CD14-positive monocyte (primary cell): ENCODE measurements at regions not wholly inside any gene's neighbourhood (a gene's known extent, or its start where the extent isn't known, plus 50 kb on each side); places are given as distances from the start of the nearest gene placed in this dataset.
"Not testable (repeated sequence)": the region's sequence is repeated elsewhere in the genome, so short reads cannot be mapped to it uniquely, and the experiment has no call there.

ENCODE experiments used
- DNase-seq, 3 donors: peaks; one replicate each; pipeline ENCODE4 v3.0.0-alpha.2; 2011 to 2022
- H2AFZ ChIP-seq: 2 replicates; pipeline ENCODE4 v1.6.0; 2012; ENCODE audit warnings: mild to moderate bottlenecking, low read depth, low read length, inconsistent platforms; ENCODE audit not compliant: insufficient read depth, poor library complexity, severe bottlenecking
- H3K27ac ChIP-seq, 2 donors: 1 replicate in 1 of 2; 2 replicates in 1 of 2; pipeline ENCODE4 v1.5.1; 2012 to 2013; ENCODE audit warnings: low read length in 2 of 2, control low read depth in 1 of 2, inconsistent platforms in 1 of 2, low read depth in 1 of 2, mild to moderate bottlenecking in 1 of 2
- H3K27me3 ChIP-seq, 2 donors: one replicate each; pipeline versions ENCODE4 v1.6.0 to v1.6.1; 2011 to 2013; ENCODE audit warnings: low read length in 2 of 2; ENCODE audit not compliant: control insufficient read depth in 2 of 2, insufficient read depth in 2 of 2
- H3K36me3 ChIP-seq, 2 donors: replicated peaks in 1 of 2; 1 replicate in 1 of 2; 2 replicates in 1 of 2; pipeline versions ENCODE4 v1.5.1 to v1.6.1; 2012 to 2013; ENCODE audit warnings: low read length in 2 of 2, control low read depth in 1 of 2, inconsistent platforms in 1 of 2, mild to moderate bottlenecking in 1 of 2; ENCODE audit not compliant: insufficient read depth in 2 of 2, control insufficient read depth in 1 of 2
- H3K4me1 ChIP-seq, 2 donors: 1 replicate in 1 of 2; 2 replicates in 1 of 2; pipeline versions ENCODE4 v1.5.1 to v1.6.1; 2012 to 2013; ENCODE audit warnings: low read length in 2 of 2, control low read depth in 1 of 2, inconsistent platforms in 1 of 2, mild to moderate bottlenecking in 1 of 2, moderate library complexity in 1 of 2; ENCODE audit not compliant: insufficient read depth in 2 of 2, control insufficient read depth in 1 of 2
- H3K4me2 ChIP-seq: replicated peaks from 2 replicates; pipeline ENCODE3; 2012; ENCODE audit warnings: low read length, moderate library complexity, mild to moderate bottlenecking; ENCODE audit not compliant: poor library complexity, severe bottlenecking; ENCODE audit errors: extremely low read depth
- H3K4me3 ChIP-seq, 3 experiments: fragments of 200-600 bp in 1 of 3; sonication (generic) in 1 of 3; replicated peaks in 1 of 3; 1 replicate in 2 of 3; 2 replicates in 1 of 3; pipeline ENCODE4 v1.5.1; 2011 to 2013; ENCODE audit warnings: low read length in 3 of 3, mild to moderate bottlenecking in 3 of 3, control low read depth in 2 of 3, low read depth in 2 of 3, inconsistent platforms in 1 of 3, moderate library complexity in 1 of 3
- H3K79me2 ChIP-seq: 2 replicates; pipeline ENCODE4 v1.6.0; 2012; ENCODE audit warnings: mild to moderate bottlenecking, control low read depth, inconsistent platforms, low read length, moderate library complexity; ENCODE audit not compliant: insufficient read depth
- H3K9ac ChIP-seq: 2 replicates; pipeline ENCODE4 v1.6.0; 2017; ENCODE audit warnings: low read length, mild to moderate bottlenecking; ENCODE audit not compliant: insufficient read depth, poor library complexity, severe bottlenecking
- H3K9me3 ChIP-seq, 2 donors: replicated peaks in 1 of 2; 1 replicate in 1 of 2; 2 replicates in 1 of 2; pipeline versions ENCODE4 v1.5.1 to v1.6.1; 2012 to 2013; ENCODE audit warnings: low read length in 2 of 2, control low read depth in 1 of 2; ENCODE audit not compliant: control insufficient read depth in 1 of 2, insufficient read depth in 1 of 2
- H4K20me1 ChIP-seq: 2 replicates; pipeline ENCODE4 v1.6.0; 2012; ENCODE audit warnings: mild to moderate bottlenecking, low read length, control low read depth, moderate library complexity; ENCODE audit not compliant: insufficient read depth
- H3K27ac Mint-ChIP-seq, 7 donors: one replicate each; pipeline ENCODE4 v1.8.0; 2020; ENCODE audit warnings: mild to moderate bottlenecking in 7 of 7, mixed read lengths in 7 of 7, moderate library complexity in 6 of 7, inconsistent platforms in 2 of 7
- H3K27me3 Mint-ChIP-seq, 3 donors: one replicate each; pipeline ENCODE4 v1.8.0; 2021 to 2022; ENCODE audit warnings: low read depth in 3 of 3, mild to moderate bottlenecking in 3 of 3, mixed read lengths in 3 of 3, moderate library complexity in 3 of 3, inconsistent platforms in 1 of 3
- H3K36me3 Mint-ChIP-seq, 2 donors: one replicate each; pipeline ENCODE4 v1.8.0; 2020; ENCODE audit warnings: mixed read lengths in 2 of 2, inconsistent platforms in 1 of 2, mild to moderate bottlenecking in 1 of 2
- H3K4me1 Mint-ChIP-seq: one replicate; pipeline ENCODE4 v1.8.0; 2020; ENCODE audit warnings: mild to moderate bottlenecking, mixed read lengths
- H3K4me3 Mint-ChIP-seq, 2 donors: one replicate each; pipeline ENCODE4 v1.8.0; 2020; ENCODE audit warnings: mild to moderate bottlenecking in 2 of 2, mixed read lengths in 2 of 2, moderate library complexity in 1 of 2
- H3K9me3 Mint-ChIP-seq, 7 donors: one replicate each; pipeline ENCODE4 v1.8.0; 2020 to 2022; ENCODE audit warnings: mixed read lengths in 7 of 7, mild to moderate bottlenecking in 6 of 7, moderate library complexity in 6 of 7, inconsistent platforms in 2 of 7
- CTCF ChIP-seq: fragments of 200-600 bp; IDR thresholded peaks from one replicate; pipeline ENCODE4 v1.8.0; 2022; ENCODE audit warnings: antibody characterized with exemption, mild to moderate bottlenecking
- WGBS: methylation state at CpG from one replicate; pipeline ENCODE4 v1.1.5; 2013; ENCODE audit warnings: missing lambda C conversion rate; ENCODE audit not compliant: insufficient coverage; 5-methylcytosine and 5-hydroxymethylcytosine counted together
- intact Hi-C, 2 donors: fragments of 100-400 bp; cut with micrococcal nuclease; formaldehyde crosslinking; loops; one replicate each; pipeline versions ENCODE4 v1.15.0 to v1.15.1; 2023

GRCh38 chr12:66755727-66756395, 77.0 kb upstream of the GRIP1 start:
- Histone ChIP-seq H3K36me3 (no peaks in the 10 kb centered on the region), H3K27me3 (no peaks in the 10 kb centered on the region), H2AFZ (no peak overlapping the region), H3K79me2 (no peaks in the 10 kb centered on the region), H3K4me3 (no peak overlapping the region), H3K4me1 (no peaks in the 10 kb centered on the region), H3K9ac (no peak overlapping the region), H4K20me1 (no peaks in the 10 kb centered on the region), H3K9me3 (peaks cover 0 to 7% of the 10 kb centered on the region in 2 donors), H3K27ac (no peak overlapping the region), H3K4me2 (no peak overlapping the region)
- H3K27ac Mint-ChIP-seq = no peak overlapping the region
- H3K27me3 Mint-ChIP-seq = peaks cover 0 to 3% (median 2%) of the 10 kb centered on the region in 3 donors
- 100% methylated on average over 1 of the region's 2 CpGs for WGBS
- H3K4me1 Mint-ChIP-seq = peaks cover 7% of the 10 kb centered on the region
- DNase-seq = no peak
- intact Hi-C loops = no loop called here
- no peak for TF ChIP-seq CTCF
- no peak overlapping the region for H3K4me3 Mint-ChIP-seq
- no peaks in the 10 kb centered on the region for H3K36me3 Mint-ChIP-seq
- H3K9me3 Mint-ChIP-seq = peaks cover 8 to 19% (median 13%) of the 10 kb centered on the region in 7 donors

DNA sequence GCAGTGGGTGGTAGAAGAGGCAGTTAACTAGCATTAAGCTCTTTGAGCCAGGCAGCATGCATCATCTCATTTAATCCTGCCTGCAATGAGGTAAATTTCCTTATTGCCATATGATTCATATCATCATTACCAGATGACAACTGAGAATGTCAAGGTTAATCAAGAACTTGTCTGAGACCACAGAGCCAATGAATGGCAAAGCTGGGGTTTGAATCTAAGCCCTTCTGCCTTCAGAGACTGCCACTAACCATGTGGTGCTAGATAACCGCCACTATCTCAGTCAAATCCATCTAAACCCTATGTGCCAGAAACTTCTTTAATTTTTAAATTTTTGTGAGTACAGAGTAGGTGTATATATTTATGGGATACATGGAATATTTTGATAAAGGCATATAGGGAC, 77.8 kb upstream of the GRIP1 start:
- no peak overlapping the region for H3K4me2 ChIP-seq
- no peak for DNase-seq
- no peaks in the 10 kb centered on the region for H3K79me2 ChIP-seq
- Mint-ChIP-seq H3K36me3 (no peaks in the 10 kb centered on the region), H3K4me1 (peaks cover 7% of the 10 kb centered on the region), H3K27me3 (peaks cover 0 to 1% (median 0%) of the 10 kb centered on the region in 3 donors), H3K9me3 (peaks cover 8 to 24% (median 14%) of the 10 kb centered on the region in 7 donors), H3K27ac (no peak overlapping the region), H3K4me3 (no peak overlapping the region)
- no peaks in the 10 kb centered on the region for H3K36me3 ChIP-seq
- H3K27me3 ChIP-seq = no peaks in the 10 kb centered on the region
- intact Hi-C loops = no loop called here
- no peak overlapping the region for H3K4me3 ChIP-seq
- peaks cover 0 to 7% of the 10 kb centered on the region in 2 donors for H3K9me3 ChIP-seq
- H4K20me1 ChIP-seq = no peaks in the 10 kb centered on the region
- no peaks in the 10 kb centered on the region for H3K4me1 ChIP-seq
- WGBS = no CpG with 5 or more reads among the region's 1 CpG
- no peak overlapping the region for H3K9ac ChIP-seq
- no peak overlapping the region for H2AFZ ChIP-seq
- no peak overlapping the region for H3K27ac ChIP-seq
- no peak for TF ChIP-seq CTCF

DNA sequence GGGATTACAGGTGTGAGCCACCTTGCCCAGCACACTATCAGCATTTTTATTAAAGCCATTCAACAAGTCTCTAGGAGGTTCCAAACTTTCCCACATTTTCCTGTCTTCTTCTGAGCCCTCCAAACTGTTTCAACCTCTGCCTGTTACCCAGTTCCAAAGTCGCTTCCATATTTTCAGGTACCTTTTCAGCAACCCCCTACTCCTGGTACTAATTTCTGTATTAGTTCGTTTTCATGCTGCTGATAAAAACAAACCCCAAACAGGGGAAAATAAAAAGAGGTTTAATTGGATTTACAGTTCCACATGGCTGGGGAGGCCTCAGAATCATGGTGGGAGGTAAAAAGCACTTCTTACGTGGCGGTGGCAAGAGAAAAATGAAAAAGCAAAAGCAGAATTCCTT, 81.2 kb upstream of the GRIP1 start:
- H3K36me3 Mint-ChIP-seq, H3K9me3 ChIP-seq, H3K4me3 ChIP-seq, intact Hi-C loops, H3K4me2 ChIP-seq, H3K9ac ChIP-seq, H3K4me1 Mint-ChIP-seq, H2AFZ ChIP-seq, H3K4me3 Mint-ChIP-seq, H3K4me1 ChIP-seq, H3K27ac ChIP-seq, H3K27ac Mint-ChIP-seq, H4K20me1 ChIP-seq, H3K27me3 ChIP-seq, H3K79me2 ChIP-seq, H3K27me3 Mint-ChIP-seq, H3K36me3 ChIP-seq, DNase-seq: not testable (repeated sequence)
- no CpG with 5 or more reads among the region's 4 CpGs for WGBS
- peaks cover 8 to 24% (median 14%) of the 10 kb centered on the region in 7 donors for H3K9me3 Mint-ChIP-seq
